ENCODE measurements at regions not wholly inside any gene's neighbourhood (a gene's known extent, or its start where the extent isn't known, plus 50 kb on each side); places are given as distances from the start of the nearest gene placed in this dataset.

- Mint-ChIP-seq H3K4me1 (ENCODE audit: low read depth) (peaks cover 8% of the 10 kb centered on the region), H3K36me3 (ENCODE audit: low read depth) (no peaks in the 10 kb centered on the region), H3K9me3 (ENCODE audit: insufficient read depth) (no peaks in the 10 kb centered on the region), H3K27me3 (ENCODE audit: low read depth) (no peaks in the 10 kb centered on the region), H3K4me3 (no peak overlapping the region), H3K27ac (no peak overlapping the region)
- POLR2A ChIA-PET: no interaction called here
- DNase-seq: no peak
- CTCF ChIA-PET: no interaction called here
- no peak for ATAC-seq
Observed at GRCh38 chr9:134564431-134565170, 77.0 kb upstream of the COL5A1 start.

GRCh38 chr9:134565316-134565915 lies 76.2 kb upstream of the COL5A1 start:
- Mint-ChIP-seq H3K27me3 (ENCODE audit: low read depth) (no peaks in the 10 kb centered on the region), H3K9me3 (ENCODE audit: insufficient read depth) (no peaks in the 10 kb centered on the region), H3K4me3 (no peak overlapping the region), H3K36me3 (ENCODE audit: low read depth) (no peaks in the 10 kb centered on the region), H3K4me1 (ENCODE audit: low read depth) (peaks cover 2% of the 10 kb centered on the region), H3K27ac (no peak overlapping the region)
- no peak for ATAC-seq
- DNase-seq: no peak
- CTCF ChIA-PET: no interaction called here
- POLR2A ChIA-PET: no interaction called here

- H3K27ac Mint-ChIP-seq: no peak overlapping the region
- no peak overlapping the region for H3K4me3 Mint-ChIP-seq
- H3K36me3 Mint-ChIP-seq (ENCODE audit: low read depth): no peaks in the 10 kb centered on the region
- no peaks in the 10 kb centered on the region for H3K9me3 Mint-ChIP-seq (ENCODE audit: insufficient read depth)
- POLR2A ChIA-PET: no interaction called here
- DNase-seq (no peak), ATAC-seq (no peak)
- CTCF ChIA-PET: no interaction called here
- H3K4me1 Mint-ChIP-seq (ENCODE audit: low read depth): no peaks in the 10 kb centered on the region
- no peaks in the 10 kb centered on the region for H3K27me3 Mint-ChIP-seq (ENCODE audit: low read depth)
Observed at GRCh38 chr9:134566196-134566847, 75.3 kb upstream of the COL5A1 start.

GRCh38 chr9:134566936-134567335 lies 74.7 kb upstream of the COL5A1 start:
- DNase-seq: no peak
- ChIA-PET POLR2A (no interaction called here), CTCF (no interaction called here)
- no peak overlapping the region for H3K27ac Mint-ChIP-seq
- H3K9me3 Mint-ChIP-seq (ENCODE audit: insufficient read depth): no peaks in the 10 kb centered on the region
- ATAC-seq: no peak
- no peaks in the 10 kb centered on the region for H3K27me3 Mint-ChIP-seq (ENCODE audit: low read depth)
- H3K4me1 Mint-ChIP-seq (ENCODE audit: low read depth): no peaks in the 10 kb centered on the region
- H3K36me3 Mint-ChIP-seq (ENCODE audit: low read depth): no peaks in the 10 kb centered on the region
- no peak overlapping the region for H3K4me3 Mint-ChIP-seq

- H3K9me3 Mint-ChIP-seq (ENCODE audit: insufficient read depth): no peaks in the 10 kb centered on the region
- no peaks in the 10 kb centered on the region for H3K36me3 Mint-ChIP-seq (ENCODE audit: low read depth)
- ChIA-PET POLR2A (no interaction called here), CTCF (no interaction called here)
- no peaks in the 10 kb centered on the region for H3K27me3 Mint-ChIP-seq (ENCODE audit: low read depth)
- no peak overlapping the region for H3K27ac Mint-ChIP-seq
- no peaks in the 10 kb centered on the region for H3K4me1 Mint-ChIP-seq (ENCODE audit: low read depth)
- ATAC-seq (no peak), DNase-seq (no peak)
- H3K4me3 Mint-ChIP-seq: no peak overlapping the region
Observed at GRCh38 chr9:134568116-134568515, 73.5 kb upstream of the COL5A1 start.

- CTCF ChIA-PET: no interaction called here
- no peak overlapping the region for H3K4me3 Mint-ChIP-seq
- no peaks in the 10 kb centered on the region for H3K27me3 Mint-ChIP-seq (ENCODE audit: low read depth)
- H3K36me3 Mint-ChIP-seq (ENCODE audit: low read depth): no peaks in the 10 kb centered on the region
- POLR2A ChIA-PET: no interaction called here
- no peak overlapping the region for H3K27ac Mint-ChIP-seq
- H3K9me3 Mint-ChIP-seq (ENCODE audit: insufficient read depth): no peaks in the 10 kb centered on the region
- no peaks in the 10 kb centered on the region for H3K4me1 Mint-ChIP-seq (ENCODE audit: low read depth)
- ATAC-seq (no peak), DNase-seq (no peak)
Observed at GRCh38 chr9:134568811-134569210, 72.8 kb upstream of the COL5A1 start.

GRCh38 chr9:134569626-134570025 lies 72.0 kb upstream of the COL5A1 start:
- Mint-ChIP-seq H3K36me3 (ENCODE audit: low read depth) (no peaks in the 10 kb centered on the region), H3K4me3 (no peak overlapping the region), H3K27me3 (ENCODE audit: low read depth) (no peaks in the 10 kb centered on the region), H3K9me3 (ENCODE audit: insufficient read depth) (no peaks in the 10 kb centered on the region), H3K27ac (no peak overlapping the region), H3K4me1 (ENCODE audit: low read depth) (no peaks in the 10 kb centered on the region)
- DNase-seq (no peak), ATAC-seq (no peak)
- CTCF ChIA-PET: no interaction called here
- POLR2A ChIA-PET: no interaction called here

- Mint-ChIP-seq H3K9me3 (ENCODE audit: insufficient read depth) (no peaks in the 10 kb centered on the region), H3K4me3 (no peak overlapping the region), H3K27me3 (ENCODE audit: low read depth) (no peaks in the 10 kb centered on the region), H3K27ac (no peak overlapping the region), H3K36me3 (ENCODE audit: low read depth) (no peaks in the 10 kb centered on the region), H3K4me1 (ENCODE audit: low read depth) (no peaks in the 10 kb centered on the region)
- DNase-seq (no peak), ATAC-seq (no peak)
- CTCF ChIA-PET: no interaction called here
- POLR2A ChIA-PET: interaction anchor here (0.5 kb wide), 1 partner anchor 18 kb away, joined by 4 read pairs; no protein-coding TSS in a partner anchor
Observed at GRCh38 chr9:134570151-134570621, 71.4 kb upstream of the COL5A1 start.

- H3K36me3 Mint-ChIP-seq (ENCODE audit: low read depth): no peaks in the 10 kb centered on the region
- no peak overlapping the region for H3K27ac Mint-ChIP-seq
- no peaks in the 10 kb centered on the region for H3K27me3 Mint-ChIP-seq (ENCODE audit: low read depth)
- no peaks in the 10 kb centered on the region for H3K9me3 Mint-ChIP-seq (ENCODE audit: insufficient read depth)
- ChIA-PET POLR2A (interaction anchor here (0.5 kb wide), 1 partner anchor 19 kb away, joined by 4 read pairs; no protein-coding TSS in a partner anchor), CTCF (no interaction called here)
- no peaks in the 10 kb centered on the region for H3K4me1 Mint-ChIP-seq (ENCODE audit: low read depth)
- no peak for ATAC-seq
- no peak for DNase-seq
- no peak overlapping the region for H3K4me3 Mint-ChIP-seq
Observed at GRCh38 chr9:134570711-134571325, 70.8 kb upstream of the COL5A1 start.

GRCh38 chr9:134571326-134571931 lies 70.2 kb upstream of the COL5A1 start:
- Mint-ChIP-seq H3K9me3 (ENCODE audit: insufficient read depth) (no peaks in the 10 kb centered on the region), H3K4me1 (ENCODE audit: low read depth) (no peaks in the 10 kb centered on the region), H3K4me3 (no peak overlapping the region), H3K36me3 (ENCODE audit: low read depth) (no peaks in the 10 kb centered on the region), H3K27ac (no peak overlapping the region), H3K27me3 (ENCODE audit: low read depth) (no peaks in the 10 kb centered on the region)
- DNase-seq (no peak), ATAC-seq (no peak)
- POLR2A ChIA-PET: no interaction called here
- CTCF ChIA-PET: no interaction called here

GRCh38 chr9:134571946-134572917 lies 69.4 kb upstream of the COL5A1 start:
- H3K4me3 Mint-ChIP-seq: no peak overlapping the region
- DNase-seq: no peak
- H3K9me3 Mint-ChIP-seq (ENCODE audit: insufficient read depth): no peaks in the 10 kb centered on the region
- H3K36me3 Mint-ChIP-seq (ENCODE audit: low read depth): no peaks in the 10 kb centered on the region
- CTCF ChIA-PET: no interaction called here
- no peaks in the 10 kb centered on the region for H3K4me1 Mint-ChIP-seq (ENCODE audit: low read depth)
- H3K27ac Mint-ChIP-seq: no peak overlapping the region
- no peaks in the 10 kb centered on the region for H3K27me3 Mint-ChIP-seq (ENCODE audit: low read depth)
- peak; percentile 57 for ATAC-seq
- POLR2A ChIA-PET: no interaction called here

Measured in activated CD8-positive, alpha-beta T cell treated with anti-CD3 and anti-CD28 coated beads, Interleukin-2, amount 10 ng/mL, durations not matched to agents 7 days and 5 days (primary cell).